GM18870 (cell line): ENCODE measurements at regions not wholly inside any gene's neighbourhood (a gene's known extent, or its start where the extent isn't known, plus 50 kb on each side); places are given as distances from the start of the nearest gene placed in this dataset.

ENCODE experiments used
- ATAC-seq: cut with Tn5 transposase; IDR thresholded peaks from one replicate; pipeline ENCODE4 v1.9.1; 2021; ENCODE audit warnings: moderate library complexity; ENCODE audit not compliant: unreplicated experiment

DNA sequence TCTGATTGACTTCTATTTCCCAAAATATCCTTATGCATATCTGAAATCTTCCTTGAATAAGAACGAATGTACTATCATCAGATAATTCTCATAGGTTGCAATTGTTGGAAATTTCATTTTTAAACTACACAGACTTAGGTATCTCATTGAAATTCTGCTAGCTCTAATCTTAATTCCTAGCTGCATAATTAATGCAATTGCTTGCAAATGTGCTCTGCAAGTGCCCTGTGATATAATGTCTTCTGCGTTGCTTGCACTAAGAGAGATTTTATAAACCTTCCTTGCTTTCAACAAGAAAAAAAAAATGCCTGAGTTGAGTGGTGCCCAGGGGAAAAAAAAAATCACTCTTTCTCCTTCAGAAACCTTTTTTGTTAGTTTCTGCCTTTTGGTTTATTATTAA lies 354.9 kb downstream of the TFAP2A start:
- ATAC-seq: no peak

- no peak for ATAC-seq
Measured at GRCh38 chr6:10054672-10055071, 360.2 kb downstream of the TFAP2A start.

- no peak for ATAC-seq
Measured at GRCh38 chr6:10051283-10051682, 363.6 kb downstream of the TFAP2A start.

DNA sequence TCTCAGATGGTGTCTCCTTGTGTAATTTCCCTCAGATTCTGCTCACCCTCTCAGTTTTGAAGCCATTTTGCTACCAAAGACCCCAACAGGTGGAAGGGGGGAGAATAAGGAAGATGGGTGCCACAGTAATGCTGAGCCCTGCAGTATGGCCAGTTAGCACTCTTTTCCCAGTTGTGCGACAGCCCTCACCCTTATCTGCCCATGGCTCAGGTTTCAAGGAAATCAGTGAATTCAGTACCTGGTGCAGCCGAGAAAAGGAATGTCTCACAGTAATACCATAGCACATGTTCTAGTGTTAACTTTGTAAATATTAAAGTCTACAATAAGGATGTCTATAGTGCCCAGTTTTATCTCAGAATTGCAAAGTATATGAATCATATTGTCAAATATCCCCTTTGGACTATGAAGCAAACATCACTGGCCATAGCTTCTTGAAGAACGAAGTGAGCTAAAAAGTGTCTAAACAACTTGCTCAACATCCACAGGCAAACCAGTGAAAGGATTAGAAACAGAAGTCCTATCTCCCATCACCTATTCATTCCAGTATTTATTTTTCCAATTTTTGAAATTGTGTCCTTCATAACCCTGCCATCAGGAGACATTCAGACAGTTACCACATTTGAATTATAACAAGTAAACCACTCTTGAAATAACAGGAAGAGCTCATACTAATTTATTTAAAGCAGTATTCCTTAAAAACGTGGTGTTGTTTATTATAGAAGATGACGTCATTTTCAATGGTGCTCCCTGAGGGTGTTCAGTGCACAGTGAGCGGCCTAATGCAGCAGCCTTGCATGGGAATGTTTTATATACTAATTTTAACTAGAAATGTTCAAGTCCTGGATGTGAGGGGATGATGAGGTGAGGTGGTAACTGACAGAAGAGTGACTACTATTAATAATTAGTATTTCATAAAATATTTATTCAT lies 366.2 kb downstream of the TFAP2A start:
- ATAC-seq: no peak

- no peak for ATAC-seq
Measured at GRCh38 chr6:10042280-10042679, 372.6 kb downstream of the TFAP2A start.

- ATAC-seq: no peak
Measured at GRCh38 chr6:10033223-10033829, 381.5 kb downstream of the TFAP2A start.

GRCh38 chr6:10031617-10032016 lies 383.3 kb downstream of the TFAP2A start:
- ATAC-seq: no peak

- ATAC-seq: no peak
Measured at GRCh38 chr6:10030942-10031537, 383.8 kb downstream of the TFAP2A start.

GRCh38 chr6:10028222-10028621 lies 386.7 kb downstream of the TFAP2A start:
- no peak for ATAC-seq

- no peak for ATAC-seq
Measured at GRCh38 chr6:10019851-10020250, 395.0 kb downstream of the TFAP2A start.

GRCh38 chr6:10014557-10014956 lies 400.3 kb downstream of the TFAP2A start:
- no peak for ATAC-seq

DNA sequence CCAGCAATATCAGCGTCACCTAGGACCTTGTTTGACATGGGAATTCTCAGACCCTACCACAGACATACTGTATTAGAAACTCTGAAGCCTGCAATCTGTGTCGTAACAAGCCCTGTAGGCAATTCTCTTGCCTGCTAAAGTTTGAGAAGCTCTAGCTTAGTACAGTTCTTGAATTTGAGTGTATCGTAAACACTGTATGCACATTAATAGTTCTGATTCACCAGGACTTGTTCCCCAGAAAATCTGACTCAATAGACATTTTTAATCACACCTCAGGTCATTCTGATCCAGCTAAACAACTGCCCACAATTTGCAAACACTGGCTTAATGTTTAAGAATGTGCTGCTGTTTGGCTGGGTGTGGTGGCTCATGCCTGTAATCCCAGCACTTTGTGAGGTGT lies 414.3 kb downstream of the TFAP2A start:
- no peak for ATAC-seq

DNA sequence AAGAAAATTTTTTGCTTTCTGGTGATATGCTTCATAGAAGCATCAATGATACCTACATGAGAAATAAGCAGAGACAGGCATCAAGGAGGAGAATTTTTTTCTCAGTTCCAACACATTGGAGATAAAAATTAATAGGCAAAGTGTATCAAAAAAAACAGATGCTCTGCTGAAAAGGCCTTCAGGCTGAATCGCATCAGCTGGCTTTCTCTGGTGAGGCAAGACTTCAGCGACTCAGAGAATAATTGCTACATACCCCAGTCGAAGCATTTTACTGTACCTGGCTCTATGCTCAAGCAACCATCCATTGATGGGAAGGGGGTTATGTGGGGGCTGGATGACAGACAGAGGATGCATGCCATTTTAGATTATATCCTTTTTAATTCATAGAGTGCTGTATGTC lies 415.1 kb downstream of the TFAP2A start:
- ATAC-seq: no peak

- ATAC-seq: no peak
Measured at GRCh38 chr6:9986273-9986672, 428.6 kb downstream of the TFAP2A start.

- no peak for ATAC-seq
Measured at GRCh38 chr6:9985481-9985880, 429.4 kb downstream of the TFAP2A start.

- ATAC-seq: no peak
Measured at GRCh38 chr6:9984607-9985006, 430.3 kb downstream of the TFAP2A start.

DNA sequence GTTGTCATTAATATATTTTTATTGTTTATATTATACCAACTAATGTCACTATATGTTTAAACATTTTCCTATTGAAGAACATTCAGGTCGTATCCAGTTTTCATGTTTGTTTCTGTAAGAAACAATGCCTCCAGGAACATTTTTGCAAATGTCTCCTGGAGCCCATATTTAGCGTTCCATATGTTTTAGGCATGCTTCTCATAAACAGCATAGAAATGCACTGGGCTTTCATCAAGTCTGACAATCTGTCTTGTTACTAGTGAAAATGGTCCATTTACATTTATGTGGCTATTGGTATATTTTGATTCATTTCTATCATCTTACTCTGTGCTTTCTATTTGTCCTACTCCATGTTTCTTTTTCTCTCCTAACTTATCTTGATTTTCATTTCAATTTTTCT lies 431.7 kb downstream of the TFAP2A start:
- ATAC-seq: no peak

DNA sequence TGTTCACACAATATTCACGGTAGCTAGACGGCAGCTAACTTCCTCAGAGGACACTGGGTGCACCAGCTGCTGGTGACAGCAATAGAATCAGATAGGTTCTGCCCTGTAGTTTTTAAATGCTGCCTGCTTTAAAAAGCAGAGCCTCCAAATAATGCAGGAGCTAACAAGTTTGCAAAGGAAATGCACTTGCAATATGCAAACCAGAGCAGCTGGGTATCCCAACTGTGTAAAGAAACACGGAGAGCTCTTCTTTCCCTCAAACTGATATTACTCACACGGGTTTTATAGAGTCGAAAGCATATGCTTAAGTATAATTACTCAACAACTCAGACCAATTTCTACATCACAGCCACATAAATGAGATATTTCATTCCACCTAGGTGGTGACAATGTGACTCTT lies 432.7 kb downstream of the TFAP2A start:
- no peak for ATAC-seq

DNA sequence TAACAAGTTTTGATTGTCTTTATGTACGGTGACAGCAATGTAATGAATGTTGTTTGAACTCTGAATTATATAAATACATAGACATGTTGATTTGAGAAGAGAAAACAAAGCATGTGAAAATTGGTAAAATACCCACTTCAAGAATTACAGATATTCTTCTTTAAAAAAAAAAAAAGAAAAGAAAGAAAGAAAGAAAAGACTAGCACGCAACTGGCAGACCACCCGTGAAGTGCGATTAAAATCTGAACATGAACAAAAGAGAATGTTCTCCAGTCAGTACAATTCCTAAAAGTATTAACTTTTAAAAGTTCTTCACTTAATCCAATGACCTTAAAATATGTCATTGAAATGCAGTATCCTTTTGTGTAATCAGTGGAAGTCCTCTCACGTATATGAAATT lies 434.9 kb downstream of the TFAP2A start:
- ATAC-seq: no peak

GRCh38 chr6:9978480-9978879 lies 436.4 kb downstream of the TFAP2A start:
- no peak for ATAC-seq

DNA sequence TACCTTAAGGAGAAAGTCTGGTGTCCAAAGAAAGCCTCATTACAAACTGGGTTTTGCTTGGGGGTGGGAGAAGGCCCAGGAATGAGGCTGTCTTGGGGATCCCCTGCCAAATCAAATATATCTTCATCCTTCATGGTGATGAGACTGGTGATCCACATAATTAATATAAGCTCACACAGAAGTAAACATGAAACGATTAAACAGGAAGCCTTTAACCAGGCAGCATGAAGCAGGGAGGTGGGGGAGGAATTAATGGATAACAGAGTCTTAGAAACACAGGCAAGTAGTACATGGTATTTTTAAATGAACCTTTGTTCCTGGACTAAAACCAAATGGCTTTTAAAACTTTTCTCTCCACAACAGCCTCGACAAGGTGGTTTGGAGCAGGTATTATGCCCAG lies 437.5 kb downstream of the TFAP2A start:
- no peak for ATAC-seq

- ATAC-seq: no peak
Measured at GRCh38 chr6:9961646-9962045, 453.2 kb downstream of the TFAP2A start.
